Mammary epithelial cell (primary cell): ENCODE measurements at regions not wholly inside any gene's neighbourhood (a gene's known extent, or its start where the extent isn't known, plus 50 kb on each side); places are given as distances from the start of the nearest gene placed in this dataset.

Source experiments
- EZH2 ChIP-seq: IDR thresholded peaks from 2 replicates; pipeline ENCODE4 v1.6.1; 2012; ENCODE audit warnings: low read length, inconsistent platforms, borderline replicate concordance
- TF ChIP-seq, protein P1 (sequence below), 2 donors: IDR thresholded peaks in 1 of 2; conservative IDR thresholded peaks in 1 of 2; 2 replicates each; pipeline ENCODE4 v1.5.1; 2011 to 2012; ENCODE audit warnings: inconsistent platforms in 2 of 2, low read length in 2 of 2, mild to moderate bottlenecking in 2 of 2, control low read depth in 1 of 2, low read depth in 1 of 2; ENCODE audit not compliant: insufficient read depth in 1 of 2; ENCODE audit errors: extremely low read depth in 1 of 2

DNA sequence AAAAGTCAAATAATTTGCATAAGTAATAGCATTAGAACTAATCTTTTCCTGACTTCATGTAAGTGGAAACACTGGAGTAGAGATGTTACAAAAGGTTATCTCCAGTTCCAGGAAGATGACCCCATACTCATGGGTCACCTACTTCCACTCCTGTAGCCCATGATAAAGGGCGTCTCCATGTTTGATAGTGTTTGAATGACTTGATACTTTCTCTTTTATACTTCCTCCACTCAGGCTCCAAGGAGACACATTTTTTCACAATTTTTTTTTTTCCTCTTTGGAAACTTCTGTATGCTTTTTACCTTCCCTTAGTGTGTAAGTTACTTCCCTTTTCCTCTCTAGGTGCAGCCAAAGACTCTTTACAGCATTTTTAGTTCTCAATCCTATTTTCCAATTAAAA, 382.1 kb upstream of the B3GALT2 start:
- TF ChIP-seq, protein P1, sequence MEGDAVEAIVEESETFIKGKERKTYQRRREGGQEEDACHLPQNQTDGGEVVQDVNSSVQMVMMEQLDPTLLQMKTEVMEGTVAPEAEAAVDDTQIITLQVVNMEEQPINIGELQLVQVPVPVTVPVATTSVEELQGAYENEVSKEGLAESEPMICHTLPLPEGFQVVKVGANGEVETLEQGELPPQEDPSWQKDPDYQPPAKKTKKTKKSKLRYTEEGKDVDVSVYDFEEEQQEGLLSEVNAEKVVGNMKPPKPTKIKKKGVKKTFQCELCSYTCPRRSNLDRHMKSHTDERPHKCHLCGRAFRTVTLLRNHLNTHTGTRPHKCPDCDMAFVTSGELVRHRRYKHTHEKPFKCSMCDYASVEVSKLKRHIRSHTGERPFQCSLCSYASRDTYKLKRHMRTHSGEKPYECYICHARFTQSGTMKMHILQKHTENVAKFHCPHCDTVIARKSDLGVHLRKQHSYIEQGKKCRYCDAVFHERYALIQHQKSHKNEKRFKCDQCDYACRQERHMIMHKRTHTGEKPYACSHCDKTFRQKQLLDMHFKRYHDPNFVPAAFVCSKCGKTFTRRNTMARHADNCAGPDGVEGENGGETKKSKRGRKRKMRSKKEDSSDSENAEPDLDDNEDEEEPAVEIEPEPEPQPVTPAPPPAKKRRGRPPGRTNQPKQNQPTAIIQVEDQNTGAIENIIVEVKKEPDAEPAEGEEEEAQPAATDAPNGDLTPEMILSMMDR (conservative IDR thresholded peaks at IDR 0.05 in 1 of 2, IDR thresholded peaks at IDR 0.05 in 1 of 2; ENCODE audit: extremely low read depth in 1 of 2, insufficient read depth in 1 of 2, low read depth in 1 of 2, low read length in 2 of 2) = no peak
- no peak for TF ChIP-seq EZH2
